ENCODE measurements at regions not wholly inside any gene's neighbourhood (a gene's known extent, or its start where the extent isn't known, plus 50 kb on each side); places are given as distances from the start of the nearest gene placed in this dataset.

- Histone ChIP-seq H3K36me3 (replicated peaks; ENCODE audit: low read depth, low read length) (no peaks in the 10 kb centered on the region), H3K79me2 (ENCODE audit: low read length) (no peaks in the 10 kb centered on the region), H4K20me1 (ENCODE audit: insufficient read depth, low read length) (no peaks in the 10 kb centered on the region), H3K27ac (ENCODE audit: low read length) (no peak overlapping the region), H2AFZ (ENCODE audit: low read depth, low read length) (no peak overlapping the region), H3K9ac (ENCODE audit: low read length) (no peak overlapping the region), H3K4me1 (ENCODE audit: low read length) (no peaks in the 10 kb centered on the region), H3K4me2 (ENCODE audit: low read length) (no peak overlapping the region), H3K4me3 (ENCODE audit: low read length) (no peak overlapping the region), H3K27me3 (ENCODE audit: low read depth, low read length) (no peaks in the 10 kb centered on the region), H3K9me3 (ENCODE audit: insufficient read depth, low read length) (no peaks in the 10 kb centered on the region; the same call in 1 of the 2 replicates)
- TF ChIP-seq, protein P1, sequence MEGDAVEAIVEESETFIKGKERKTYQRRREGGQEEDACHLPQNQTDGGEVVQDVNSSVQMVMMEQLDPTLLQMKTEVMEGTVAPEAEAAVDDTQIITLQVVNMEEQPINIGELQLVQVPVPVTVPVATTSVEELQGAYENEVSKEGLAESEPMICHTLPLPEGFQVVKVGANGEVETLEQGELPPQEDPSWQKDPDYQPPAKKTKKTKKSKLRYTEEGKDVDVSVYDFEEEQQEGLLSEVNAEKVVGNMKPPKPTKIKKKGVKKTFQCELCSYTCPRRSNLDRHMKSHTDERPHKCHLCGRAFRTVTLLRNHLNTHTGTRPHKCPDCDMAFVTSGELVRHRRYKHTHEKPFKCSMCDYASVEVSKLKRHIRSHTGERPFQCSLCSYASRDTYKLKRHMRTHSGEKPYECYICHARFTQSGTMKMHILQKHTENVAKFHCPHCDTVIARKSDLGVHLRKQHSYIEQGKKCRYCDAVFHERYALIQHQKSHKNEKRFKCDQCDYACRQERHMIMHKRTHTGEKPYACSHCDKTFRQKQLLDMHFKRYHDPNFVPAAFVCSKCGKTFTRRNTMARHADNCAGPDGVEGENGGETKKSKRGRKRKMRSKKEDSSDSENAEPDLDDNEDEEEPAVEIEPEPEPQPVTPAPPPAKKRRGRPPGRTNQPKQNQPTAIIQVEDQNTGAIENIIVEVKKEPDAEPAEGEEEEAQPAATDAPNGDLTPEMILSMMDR (IDR thresholded peaks at IDR 0.05; ENCODE audit: low read depth, low read length): no peak
- TF ChIP-seq EZH2phosphoT487 (IDR thresholded peaks at IDR 0.05; ENCODE audit: low read depth): no peak
These were observed 1364.0 kb downstream of the PCDH9 start for GRCh38 chr13:65866138-65866537.

DNA sequence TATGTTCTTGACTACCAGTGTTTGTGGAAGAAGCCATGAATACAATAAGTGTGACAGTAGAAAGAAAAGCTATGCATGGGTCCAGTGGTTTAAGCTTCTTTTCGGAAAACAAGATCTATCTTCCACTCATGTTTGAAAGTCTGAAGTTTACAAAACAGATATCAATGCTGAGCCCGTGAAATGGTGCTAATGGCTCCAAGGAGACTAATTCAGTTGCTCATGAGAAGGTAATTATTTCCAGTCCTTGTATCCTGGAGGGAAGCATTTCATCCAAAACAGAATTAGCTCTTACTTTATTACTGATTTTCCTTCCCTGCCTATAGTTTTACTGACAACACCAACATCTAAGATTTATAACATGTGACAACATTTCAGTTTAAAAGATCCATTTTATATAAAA is 1364.9 kb downstream of the PCDH9 start:
- H3K36me3 ChIP-seq (replicated peaks; ENCODE audit: low read depth, low read length): no peaks in the 10 kb centered on the region
- no peak overlapping the region for H3K27ac ChIP-seq (ENCODE audit: low read length)
- no peaks in the 10 kb centered on the region for H4K20me1 ChIP-seq (ENCODE audit: insufficient read depth, low read length)
- no peaks in the 10 kb centered on the region for H3K79me2 ChIP-seq (ENCODE audit: low read length)
- no peaks in the 10 kb centered on the region for H3K27me3 ChIP-seq (ENCODE audit: low read depth, low read length)
- no peak overlapping the region for H3K4me2 ChIP-seq (ENCODE audit: low read length)
- no peak overlapping the region for H3K9ac ChIP-seq (ENCODE audit: low read length)
- TF ChIP-seq, protein P1 (IDR thresholded peaks at IDR 0.05; ENCODE audit: low read depth, low read length): no peak
- no peak for TF ChIP-seq EZH2phosphoT487 (IDR thresholded peaks at IDR 0.05; ENCODE audit: low read depth)
- H3K4me3 ChIP-seq (ENCODE audit: low read length): no peak overlapping the region
- no peaks in the 10 kb centered on the region; the same call in 1 of the 2 replicates for H3K9me3 ChIP-seq (ENCODE audit: insufficient read depth, low read length)
- no peak overlapping the region for H2AFZ ChIP-seq (ENCODE audit: low read depth, low read length)
- H3K4me1 ChIP-seq (ENCODE audit: low read length): no peaks in the 10 kb centered on the region

GRCh38 chr13:65864039-65864438 is 1366.1 kb downstream of the PCDH9 start:
- Histone ChIP-seq H3K9ac (ENCODE audit: low read length) (no peak overlapping the region), H3K79me2 (ENCODE audit: low read length) (no peaks in the 10 kb centered on the region), H3K27me3 (ENCODE audit: low read depth, low read length) (no peaks in the 10 kb centered on the region), H4K20me1 (ENCODE audit: insufficient read depth, low read length) (no peaks in the 10 kb centered on the region), H3K4me3 (ENCODE audit: low read length) (no peak overlapping the region), H2AFZ (ENCODE audit: low read depth, low read length) (no peak overlapping the region), H3K4me2 (ENCODE audit: low read length) (no peak overlapping the region), H3K27ac (ENCODE audit: low read length) (no peak overlapping the region), H3K4me1 (ENCODE audit: low read length) (no peaks in the 10 kb centered on the region), H3K9me3 (ENCODE audit: insufficient read depth, low read length) (no peaks in the 10 kb centered on the region), H3K36me3 (replicated peaks; ENCODE audit: low read depth, low read length) (no peaks in the 10 kb centered on the region)
- TF ChIP-seq, protein P1 (IDR thresholded peaks at IDR 0.05; ENCODE audit: low read depth, low read length): no peak
- TF ChIP-seq EZH2phosphoT487 (IDR thresholded peaks at IDR 0.05; ENCODE audit: low read depth): no peak

DNA sequence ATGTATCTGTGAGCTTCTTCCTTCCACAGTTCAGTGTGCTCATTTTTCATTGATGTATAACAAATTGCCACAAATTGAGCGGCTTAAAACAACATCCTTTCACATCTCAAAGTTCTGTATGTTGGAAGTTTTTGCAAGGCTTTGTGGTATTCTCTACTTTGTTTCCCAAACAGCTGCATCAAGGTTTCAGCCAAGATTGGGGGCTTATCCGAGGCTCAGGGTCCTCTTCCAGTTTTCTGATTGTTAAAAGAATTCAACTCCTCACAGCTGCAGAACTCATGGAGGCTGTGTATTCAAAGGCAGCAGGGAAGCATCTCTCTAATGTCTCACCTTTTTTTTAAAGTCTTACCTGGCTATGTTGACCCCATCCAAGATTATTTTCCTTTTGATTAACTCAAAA is 1369.8 kb downstream of the PCDH9 start:
- Histone ChIP-seq H3K79me2 (ENCODE audit: low read length) (no peaks in the 10 kb centered on the region), H3K9me3 (ENCODE audit: insufficient read depth, low read length) (no peaks in the 10 kb centered on the region), H3K4me2 (ENCODE audit: low read length) (no peak overlapping the region), H4K20me1 (ENCODE audit: insufficient read depth, low read length) (no peaks in the 10 kb centered on the region), H3K9ac (ENCODE audit: low read length) (no peak overlapping the region), H3K27me3 (ENCODE audit: low read depth, low read length) (no peaks in the 10 kb centered on the region), H3K36me3 (replicated peaks; ENCODE audit: low read depth, low read length) (no peaks in the 10 kb centered on the region), H3K4me1 (ENCODE audit: low read length) (no peaks in the 10 kb centered on the region), H2AFZ (ENCODE audit: low read depth, low read length) (no peak overlapping the region), H3K4me3 (ENCODE audit: low read length) (no peak overlapping the region), H3K27ac (ENCODE audit: low read length) (no peak overlapping the region)
- TF ChIP-seq, protein P1 (IDR thresholded peaks at IDR 0.05; ENCODE audit: low read depth, low read length): no peak
- no peak for TF ChIP-seq EZH2phosphoT487 (IDR thresholded peaks at IDR 0.05; ENCODE audit: low read depth)
